ENCODE measurements at regions not wholly inside any gene's neighbourhood (a gene's known extent, or its start where the extent isn't known, plus 50 kb on each side); places are given as distances from the start of the nearest gene placed in this dataset.

DNA sequence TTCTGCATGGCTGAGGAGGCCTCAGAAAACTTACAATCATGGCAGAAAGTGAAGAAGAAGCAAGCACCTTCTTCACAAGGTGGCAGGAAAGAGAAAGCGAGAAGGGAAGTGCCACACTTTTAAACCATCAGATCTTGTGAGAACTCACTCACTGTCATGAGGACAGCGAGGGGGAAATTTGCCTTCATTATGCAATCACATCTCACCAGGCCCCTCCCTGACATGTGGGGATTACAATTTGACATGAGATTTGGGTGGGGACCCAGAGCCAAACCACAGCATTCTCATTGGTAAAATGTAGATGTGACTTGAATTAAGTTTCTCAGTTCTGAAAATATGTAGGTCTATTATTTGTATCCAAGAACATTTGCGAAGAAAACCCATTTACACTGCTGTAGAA lies 854.8 kb downstream of the EPHA4 start:
- H3K27ac ChIP-seq, result no peak overlapping the region
- H3K9me3 ChIP-seq, result no peaks in the 10 kb centered on the region
- no peaks in the 10 kb centered on the region for H3K27me3 ChIP-seq
- intact Hi-C loops (cut with DNase I), result no loop called here
- ATAC-seq (no peak), DNase-seq (no peak)
- no peaks in the 10 kb centered on the region for H3K4me1 ChIP-seq
- TF ChIP-seq, protein P1, sequence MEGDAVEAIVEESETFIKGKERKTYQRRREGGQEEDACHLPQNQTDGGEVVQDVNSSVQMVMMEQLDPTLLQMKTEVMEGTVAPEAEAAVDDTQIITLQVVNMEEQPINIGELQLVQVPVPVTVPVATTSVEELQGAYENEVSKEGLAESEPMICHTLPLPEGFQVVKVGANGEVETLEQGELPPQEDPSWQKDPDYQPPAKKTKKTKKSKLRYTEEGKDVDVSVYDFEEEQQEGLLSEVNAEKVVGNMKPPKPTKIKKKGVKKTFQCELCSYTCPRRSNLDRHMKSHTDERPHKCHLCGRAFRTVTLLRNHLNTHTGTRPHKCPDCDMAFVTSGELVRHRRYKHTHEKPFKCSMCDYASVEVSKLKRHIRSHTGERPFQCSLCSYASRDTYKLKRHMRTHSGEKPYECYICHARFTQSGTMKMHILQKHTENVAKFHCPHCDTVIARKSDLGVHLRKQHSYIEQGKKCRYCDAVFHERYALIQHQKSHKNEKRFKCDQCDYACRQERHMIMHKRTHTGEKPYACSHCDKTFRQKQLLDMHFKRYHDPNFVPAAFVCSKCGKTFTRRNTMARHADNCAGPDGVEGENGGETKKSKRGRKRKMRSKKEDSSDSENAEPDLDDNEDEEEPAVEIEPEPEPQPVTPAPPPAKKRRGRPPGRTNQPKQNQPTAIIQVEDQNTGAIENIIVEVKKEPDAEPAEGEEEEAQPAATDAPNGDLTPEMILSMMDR (IDR thresholded peaks at IDR 0.05), result no peak
- H3K36me3 ChIP-seq, result no peaks in the 10 kb centered on the region
- H3K4me3 ChIP-seq, result no peak overlapping the region

DNA sequence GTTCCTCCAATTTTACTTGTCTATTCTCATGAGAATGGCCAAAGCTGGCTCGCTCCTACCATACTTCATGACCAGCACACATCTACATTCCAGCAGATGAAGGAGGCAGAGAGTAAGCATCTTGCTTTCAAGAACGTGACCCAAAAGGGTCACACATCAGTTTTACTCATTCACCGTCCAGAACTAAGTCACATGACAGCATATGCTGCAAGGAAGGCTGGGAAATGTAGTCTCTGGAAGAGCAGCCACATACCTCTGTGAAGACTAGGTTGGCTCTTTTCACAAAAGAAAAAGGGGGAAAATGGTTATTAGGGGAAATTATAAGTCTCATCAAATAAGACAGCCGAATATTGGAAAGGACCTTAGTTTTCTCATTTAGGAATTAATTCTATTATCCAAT lies 835.3 kb downstream of the EPHA4 start:
- no peak for DNase-seq
- no peak for ATAC-seq
- no peak overlapping the region for H3K27ac ChIP-seq
- H3K27me3 ChIP-seq, result no peaks in the 10 kb centered on the region
- H3K4me1 ChIP-seq, result no peaks in the 10 kb centered on the region
- H3K9me3 ChIP-seq, result no peaks in the 10 kb centered on the region
- TF ChIP-seq, protein P1 (IDR thresholded peaks at IDR 0.05), result no peak
- intact Hi-C loops (cut with DNase I), result no loop called here
- H3K4me3 ChIP-seq, result no peak overlapping the region
- no peaks in the 10 kb centered on the region for H3K36me3 ChIP-seq

DNA sequence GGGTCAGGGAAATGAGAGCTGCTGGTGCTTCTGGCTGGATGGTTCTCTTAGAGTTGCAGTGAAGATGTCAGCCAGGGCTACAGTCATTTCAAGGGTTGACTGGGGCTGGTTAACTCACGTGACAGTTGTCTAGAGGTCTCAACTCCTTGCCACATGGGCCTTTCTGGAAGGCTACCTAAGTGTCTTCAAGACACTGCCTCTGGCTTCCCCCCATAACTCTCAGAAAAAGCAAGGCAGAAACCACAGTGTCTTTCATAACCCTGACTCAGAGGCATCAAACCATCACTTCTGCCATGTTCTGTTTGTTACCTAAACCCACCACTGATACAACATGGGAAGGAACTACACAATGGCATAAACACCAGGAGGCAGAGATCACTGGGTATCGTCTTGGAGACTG lies 828.9 kb downstream of the EPHA4 start:
- DNase-seq, result no peak
- TF ChIP-seq, protein P1 (IDR thresholded peaks at IDR 0.05), result no peak
- ATAC-seq, result no peak
- Histone ChIP-seq H3K4me1 (no peaks in the 10 kb centered on the region), H3K27ac (no peak overlapping the region), H3K9me3 (no peaks in the 10 kb centered on the region), H3K36me3 (no peaks in the 10 kb centered on the region), H3K4me3 (no peak overlapping the region), H3K27me3 (no peaks in the 10 kb centered on the region)
- intact Hi-C loops (cut with DNase I), result no loop called here

DNA sequence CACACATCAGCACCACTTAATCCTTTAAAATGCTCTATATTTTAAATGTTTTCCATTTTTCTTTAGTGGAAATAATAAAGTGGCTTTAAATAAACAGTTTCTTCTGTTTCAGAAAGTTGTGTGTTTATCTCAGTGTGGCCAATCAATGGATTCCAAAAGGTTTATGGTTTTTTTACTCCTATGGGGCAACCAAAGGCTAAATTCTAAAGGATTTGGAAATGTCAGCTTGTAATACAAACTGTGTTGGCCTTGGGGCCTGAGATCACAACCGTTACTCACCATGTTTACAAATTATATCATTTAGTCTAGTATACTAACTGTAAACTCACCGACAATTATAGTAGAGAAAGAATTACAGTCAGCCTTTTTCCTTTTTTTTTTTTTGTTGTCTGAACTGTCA lies 827.2 kb downstream of the EPHA4 start:
- TF ChIP-seq, protein P1 (IDR thresholded peaks at IDR 0.05), result no peak
- no peak for DNase-seq
- Histone ChIP-seq H3K4me1 (no peaks in the 10 kb centered on the region), H3K27me3 (no peaks in the 10 kb centered on the region), H3K27ac (no peak overlapping the region), H3K4me3 (no peak overlapping the region), H3K9me3 (no peaks in the 10 kb centered on the region), H3K36me3 (no peaks in the 10 kb centered on the region)
- no peak for ATAC-seq
- intact Hi-C loops (cut with DNase I), result no loop called here

DNA sequence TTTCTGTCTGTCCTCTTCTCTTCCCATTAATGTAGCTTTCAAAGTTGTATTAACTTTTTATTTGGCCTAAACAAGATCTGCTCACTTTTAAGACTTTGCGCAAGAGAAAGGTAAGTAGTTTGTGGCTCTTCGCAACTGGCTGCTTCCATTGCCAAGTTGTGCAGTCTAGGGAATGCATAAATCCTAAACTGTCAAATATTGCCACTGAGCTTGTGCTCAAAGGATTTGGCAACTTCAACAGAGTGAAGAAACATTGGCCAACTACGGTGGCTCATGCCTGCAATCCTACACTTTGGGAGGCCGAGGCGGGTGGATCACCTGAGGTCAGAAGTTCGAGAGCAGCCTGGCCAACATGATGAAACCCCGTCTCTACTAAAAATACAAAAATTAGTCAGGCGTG lies 826.4 kb downstream of the EPHA4 start:
- ATAC-seq, result no peak
- no peak for DNase-seq
- intact Hi-C loops (cut with DNase I), result no loop called here
- Histone ChIP-seq H3K27ac (no peak overlapping the region), H3K27me3 (no peaks in the 10 kb centered on the region), H3K4me1 (no peaks in the 10 kb centered on the region), H3K9me3 (no peaks in the 10 kb centered on the region), H3K4me3 (no peak overlapping the region), H3K36me3 (no peaks in the 10 kb centered on the region)
- TF ChIP-seq, protein P1 (IDR thresholded peaks at IDR 0.05), result no peak
